PC-3 (cell line): ENCODE measurements at regions not wholly inside any gene's neighbourhood (a gene's known extent, or its start where the extent isn't known, plus 50 kb on each side); places are given as distances from the start of the nearest gene placed in this dataset.

Source experiments
- ATAC-seq: fragments of 200-7000 bp; cut with Tn5 transposase; 2 replicates; pipeline ENCODE4 v1.9.1; 2020; ENCODE audit warnings: mild to moderate bottlenecking, moderate library complexity
- BruUV-seq: library from RNA; stranded (reverse); fragments of 400-500 nt; replicated peaks from 2 replicates; lab custom pipeline; 2021; lab: Mats Ljungman, UMichigan
- CTCF ChIA-PET: fragments of 300-600 bp; sonication (Branson Sonifier 250); formaldehyde crosslinking; loops from one replicate; lab custom pipeline; 2022; ENCODE audit warnings: antibody characterized with exemption; lab: Charles Lee
- POLR2A ChIA-PET: fragments of 300-600 bp; sonication (Branson Sonifier 250); formaldehyde crosslinking; loops from one replicate; lab custom pipeline; 2022; ENCODE audit warnings: antibody characterized with exemption; ENCODE audit not compliant: unreplicated experiment; lab: Charles Lee
- DNase-seq: peaks from one replicate; pipeline ENCODE4 v3.0.0-alpha.2; 2015
- H2AFZ ChIP-seq: fragments of 300-600 bp; sonication (generic); 2 replicates; pipeline ENCODE4 v1.6.0; 2016; ENCODE audit warnings: antibody characterized with exemption, low read length
- H3F3A ChIP-seq: fragments of 300-600 bp; sonication (generic); one replicate; pipeline ENCODE4 v1.6.0; 2017; ENCODE audit warnings: antibody characterized with exemption, low read length, control low read depth, mild to moderate bottlenecking; ENCODE audit not compliant: unreplicated experiment
- H3K27ac ChIP-seq: fragments of 300-600 bp; sonication (generic); 2 replicates; pipeline ENCODE4 v1.5.1; 2016; ENCODE audit warnings: mild to moderate bottlenecking, low read length
- H3K27me3 ChIP-seq: fragments of 300-600 bp; sonication (generic); 2 replicates; pipeline ENCODE4 v1.6.1; 2016; ENCODE audit warnings: low read length, mixed read lengths
- H3K36me3 ChIP-seq: fragments of 300-600 bp; sonication (generic); 2 replicates; pipeline ENCODE4 v1.6.1; 2016; ENCODE audit warnings: low read depth, mixed run types, low read length, mixed read lengths
- H3K4me1 ChIP-seq: fragments of 300-600 bp; sonication (generic); 2 replicates; pipeline ENCODE4 v1.5.1; 2016; ENCODE audit warnings: low read length; ENCODE audit not compliant: insufficient read depth
- H3K4me2 ChIP-seq: fragments of 300-600 bp; sonication (generic); 2 replicates; pipeline ENCODE4 v1.6.0; 2016; ENCODE audit warnings: low read length
- H3K4me3 ChIP-seq: fragments of 300-600 bp; sonication (generic); 2 replicates; pipeline ENCODE4 v1.5.1; 2016; ENCODE audit warnings: mild to moderate bottlenecking, low read length, mixed read lengths
- H3K79me2 ChIP-seq: fragments of 300-600 bp; sonication (generic); 2 replicates; pipeline ENCODE4 v1.6.1; 2017; ENCODE audit warnings: low read length, mixed read lengths
- H3K9ac ChIP-seq: fragments of 300-600 bp; sonication (generic); 2 replicates; pipeline ENCODE4 v1.6.0; 2016; ENCODE audit warnings: mild to moderate bottlenecking, low read length
- H3K9me2 ChIP-seq: fragments of 300-600 bp; sonication (generic); replicated peaks from 2 replicates; pipeline ENCODE4 v1.6.1; 2016; ENCODE audit warnings: mixed run types, low read length, mixed read lengths
- H3K9me3 ChIP-seq: fragments of 300-600 bp; sonication (generic); 2 replicates; pipeline ENCODE4 v1.6.1; 2016; ENCODE audit warnings: low read length, mixed read lengths
- H4K20me1 ChIP-seq: fragments of 300-600 bp; sonication (generic); 2 replicates; pipeline ENCODE4 v1.6.1; 2016; ENCODE audit warnings: low read length, mixed read lengths
- CTCF ChIP-seq: fragments of 300-600 bp; sonication (generic); conservative IDR thresholded peaks from 2 replicates; pipeline ENCODE4 v1.5.1; 2017; ENCODE audit warnings: antibody characterized with exemption, low read depth, mild to moderate bottlenecking, low read length
- EZH2 ChIP-seq: fragments of 300-600 bp; sonication (generic); IDR thresholded peaks from one replicate; pipeline ENCODE4 v1.6.1; 2017; ENCODE audit warnings: antibody characterized with exemption, mild to moderate bottlenecking, low read length; ENCODE audit not compliant: unreplicated experiment
- EZH2phosphoT487 ChIP-seq: fragments of 300-600 bp; sonication (generic); IDR thresholded peaks from 2 replicates; pipeline ENCODE4 v1.6.1; 2018; ENCODE audit warnings: mild to moderate bottlenecking, antibody characterized with exemption, low read length, borderline replicate concordance
- intact Hi-C: fragments of 100-400 bp; cut with micrococcal nuclease; formaldehyde crosslinking; loops from 2 replicates; pipeline ENCODE4 v1.9.0; 2023

GRCh38 chr22:27552863-27553262, 248.7 kb downstream of the MN1 start:
- no peaks in the 10 kb centered on the region for H3K4me1 ChIP-seq

GRCh38 chr22:27554106-27554811, 247.3 kb downstream of the MN1 start:
- Histone ChIP-seq H3K4me2 (0 out of 2 replicates have a peak overlapping the region, but pooled peaks have one; percentile 1), H3K9ac (no peak overlapping the region), H3K27ac (no peak overlapping the region), H3K27me3 (no peaks in the 10 kb centered on the region), H3K4me1 (no peaks in the 10 kb centered on the region), H2AFZ (no peak overlapping the region), H4K20me1 (no peaks in the 10 kb centered on the region), H3K9me2 (no peaks in the 10 kb centered on the region), H3F3A (no peaks in the 10 kb centered on the region), H3K36me3 (no peaks in the 10 kb centered on the region), H3K79me2 (no peaks in the 10 kb centered on the region), H3K9me3 (no peaks in the 10 kb centered on the region), H3K4me3 (no peak overlapping the region)
- no peak for TF ChIP-seq CTCF
- no peak for TF ChIP-seq EZH2
- no peak for TF ChIP-seq EZH2phosphoT487
- ChIA-PET POLR2A (no interaction called here), CTCF (no interaction called here)
- intact Hi-C loops: no loop called here
- ATAC-seq: peak; percentile 22; the same call in 1 of the 2 replicates
- BruUV-seq: no TSS peak
- peak; percentile 10 for DNase-seq

More at GRCh38 chr22:27552863-27553262, 248.7 kb downstream of the MN1 start:
- H3K4me2 ChIP-seq: no peak overlapping the region
- H3K9me3 ChIP-seq: no peaks in the 10 kb centered on the region
- no peaks in the 10 kb centered on the region for H3K36me3 ChIP-seq
- BruUV-seq: no TSS peak
- H3K9ac ChIP-seq: no peak overlapping the region
- intact Hi-C loops: no loop called here
- H3K4me3 ChIP-seq: no peak overlapping the region
- H3F3A ChIP-seq: no peaks in the 10 kb centered on the region
- H3K27me3 ChIP-seq: no peaks in the 10 kb centered on the region
- no peaks in the 10 kb centered on the region for H4K20me1 ChIP-seq
- TF ChIP-seq EZH2phosphoT487 (no peak), EZH2 (no peak), CTCF (no peak)
- ATAC-seq (no peak), DNase-seq (no peak)
- H3K79me2 ChIP-seq: no peaks in the 10 kb centered on the region
- no peak overlapping the region for H2AFZ ChIP-seq
- no peak overlapping the region for H3K27ac ChIP-seq
- ChIA-PET CTCF (no interaction called here), POLR2A (no interaction called here)
- H3K9me2 ChIP-seq: no peaks in the 10 kb centered on the region

- intact Hi-C loops: no loop called here
- Histone ChIP-seq H3K27ac (no peak overlapping the region), H3K27me3 (no peaks in the 10 kb centered on the region), H3K36me3 (no peaks in the 10 kb centered on the region), H2AFZ (no peak overlapping the region), H3K79me2 (no peaks in the 10 kb centered on the region), H3K4me2 (0 out of 2 replicates have a peak overlapping the region, but pooled peaks have one; percentile 1), H4K20me1 (no peaks in the 10 kb centered on the region), H3K9me2 (no peaks in the 10 kb centered on the region), H3K4me1 (no peaks in the 10 kb centered on the region), H3K4me3 (no peak overlapping the region), H3K9ac (no peak overlapping the region), H3K9me3 (no peaks in the 10 kb centered on the region), H3F3A (no peaks in the 10 kb centered on the region)
- TF ChIP-seq EZH2 (no peak), EZH2phosphoT487 (no peak), CTCF (no peak)
- DNase-seq (peak; percentile 8), ATAC-seq (no peak)
- CTCF ChIA-PET: no interaction called here
- no TSS peak for BruUV-seq
- POLR2A ChIA-PET: no interaction called here
Observed at GRCh38 chr22:27554841-27555456, 246.6 kb downstream of the MN1 start.
